ENCODE measurements at regions not wholly inside any gene's neighbourhood (a gene's known extent, or its start where the extent isn't known, plus 50 kb on each side); places are given as distances from the start of the nearest gene placed in this dataset.

DNA sequence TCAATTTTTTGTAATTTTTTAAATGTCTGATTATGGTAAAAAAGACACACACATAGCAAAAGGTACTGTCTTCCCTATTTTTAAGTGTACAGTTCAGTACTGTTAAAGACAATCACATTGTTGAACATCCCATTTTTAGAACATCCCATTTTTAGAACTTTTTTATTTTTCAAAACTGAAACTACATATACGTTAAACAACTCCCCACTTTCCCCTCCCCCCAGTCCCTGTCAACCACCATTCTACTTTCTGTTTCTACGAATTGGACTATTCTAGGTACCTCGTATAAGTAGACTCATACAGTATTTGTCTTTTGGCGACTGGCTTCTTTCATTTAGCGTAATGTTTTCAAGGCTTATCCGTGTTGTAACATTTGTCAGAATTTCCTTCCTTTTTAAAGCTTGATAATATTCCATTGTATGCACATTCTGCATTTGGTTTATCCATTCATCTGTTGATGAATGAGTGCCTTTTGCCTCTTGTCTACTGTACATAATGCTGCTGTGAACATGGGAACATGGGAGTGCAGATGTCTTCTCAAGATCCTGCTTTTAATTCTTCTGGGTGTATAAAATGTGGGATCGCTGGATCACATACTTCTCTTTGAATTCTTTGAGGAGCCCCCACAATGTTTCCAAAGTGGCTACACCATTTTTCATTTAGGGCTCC is 154.0 kb downstream of the PIK3R1 start:
- no peak for DNase-seq (ENCODE audit: low read depth)
- FAIRE-seq = no peak
- no peaks in the 10 kb centered on the region for H3K27me3 ChIP-seq (ENCODE audit: control insufficient read depth, insufficient read depth, low read length)
- TF ChIP-seq, protein P1, sequence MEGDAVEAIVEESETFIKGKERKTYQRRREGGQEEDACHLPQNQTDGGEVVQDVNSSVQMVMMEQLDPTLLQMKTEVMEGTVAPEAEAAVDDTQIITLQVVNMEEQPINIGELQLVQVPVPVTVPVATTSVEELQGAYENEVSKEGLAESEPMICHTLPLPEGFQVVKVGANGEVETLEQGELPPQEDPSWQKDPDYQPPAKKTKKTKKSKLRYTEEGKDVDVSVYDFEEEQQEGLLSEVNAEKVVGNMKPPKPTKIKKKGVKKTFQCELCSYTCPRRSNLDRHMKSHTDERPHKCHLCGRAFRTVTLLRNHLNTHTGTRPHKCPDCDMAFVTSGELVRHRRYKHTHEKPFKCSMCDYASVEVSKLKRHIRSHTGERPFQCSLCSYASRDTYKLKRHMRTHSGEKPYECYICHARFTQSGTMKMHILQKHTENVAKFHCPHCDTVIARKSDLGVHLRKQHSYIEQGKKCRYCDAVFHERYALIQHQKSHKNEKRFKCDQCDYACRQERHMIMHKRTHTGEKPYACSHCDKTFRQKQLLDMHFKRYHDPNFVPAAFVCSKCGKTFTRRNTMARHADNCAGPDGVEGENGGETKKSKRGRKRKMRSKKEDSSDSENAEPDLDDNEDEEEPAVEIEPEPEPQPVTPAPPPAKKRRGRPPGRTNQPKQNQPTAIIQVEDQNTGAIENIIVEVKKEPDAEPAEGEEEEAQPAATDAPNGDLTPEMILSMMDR (IDR thresholded peaks at IDR 0.05; ENCODE audit: insufficient read depth, low read length, severe bottlenecking) = no peak
- H3K36me3 ChIP-seq (ENCODE audit: control insufficient read depth, insufficient read depth, low read length) = no peaks in the 10 kb centered on the region
- no peak overlapping the region for H3K4me3 ChIP-seq (ENCODE audit: low read depth, low read length)

DNA sequence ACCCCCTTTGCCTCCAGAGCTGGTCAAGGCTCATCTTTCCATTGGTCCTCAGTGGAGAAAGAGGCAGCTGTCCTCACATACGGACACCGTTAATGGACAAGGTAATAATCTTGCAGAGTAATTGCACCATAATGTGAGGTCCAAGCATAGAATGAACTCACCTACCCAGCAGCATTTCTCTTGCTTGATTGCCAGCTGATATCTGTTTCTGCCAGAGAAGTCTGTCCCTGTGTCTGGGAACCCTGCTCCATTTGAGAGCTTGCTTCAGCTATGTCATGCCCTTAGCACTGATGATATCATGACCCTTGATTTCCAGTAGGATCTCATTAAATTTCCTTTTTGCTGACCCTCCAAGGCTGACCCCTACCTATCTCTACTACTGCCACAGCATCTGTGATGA is 154.6 kb downstream of the PIK3R1 start:
- Histone ChIP-seq H3K4me3 (ENCODE audit: low read depth, low read length) (no peak overlapping the region), H3K36me3 (ENCODE audit: control insufficient read depth, insufficient read depth, low read length) (no peaks in the 10 kb centered on the region), H3K27me3 (ENCODE audit: control insufficient read depth, insufficient read depth, low read length) (no peaks in the 10 kb centered on the region)
- TF ChIP-seq, protein P1 (IDR thresholded peaks at IDR 0.05; ENCODE audit: insufficient read depth, low read length, severe bottlenecking) = no peak
- no peak for FAIRE-seq
- DNase-seq (ENCODE audit: low read depth) = no peak

DNA sequence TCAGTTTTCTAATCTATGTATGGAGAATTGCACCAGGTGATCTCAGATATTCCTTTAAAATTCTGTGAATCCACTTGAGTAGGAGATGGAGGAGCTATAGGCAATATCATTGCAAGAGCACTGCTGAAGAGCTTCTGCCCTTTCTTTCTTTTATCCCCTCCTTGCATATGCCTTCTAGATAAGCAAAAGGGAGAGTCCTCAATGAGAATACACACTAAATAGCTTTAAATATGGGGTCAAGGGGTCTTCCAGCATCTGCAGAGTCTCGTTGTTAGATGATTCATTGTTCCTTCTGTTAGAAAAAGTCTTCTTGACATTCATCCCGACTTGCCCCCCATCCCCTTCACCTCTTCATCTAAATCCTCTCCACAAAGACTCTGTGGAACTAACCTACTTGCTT is 156.1 kb downstream of the PIK3R1 start:
- TF ChIP-seq, protein P1 (IDR thresholded peaks at IDR 0.05; ENCODE audit: insufficient read depth, low read length, severe bottlenecking) = no peak
- no peak for DNase-seq (ENCODE audit: low read depth)
- Histone ChIP-seq H3K4me3 (ENCODE audit: low read depth, low read length) (no peak overlapping the region), H3K27me3 (ENCODE audit: control insufficient read depth, insufficient read depth, low read length) (no peaks in the 10 kb centered on the region), H3K36me3 (ENCODE audit: control insufficient read depth, insufficient read depth, low read length) (no peaks in the 10 kb centered on the region)
- FAIRE-seq = no peak

- DNase-seq (ENCODE audit: low read depth) (no peak), FAIRE-seq (no peak)
- TF ChIP-seq, protein P1 (IDR thresholded peaks at IDR 0.05; ENCODE audit: insufficient read depth, low read length, severe bottlenecking) = no peak
- Histone ChIP-seq H3K27me3 (ENCODE audit: control insufficient read depth, insufficient read depth, low read length) (no peaks in the 10 kb centered on the region), H3K4me3 (ENCODE audit: low read depth, low read length) (no peak overlapping the region), H3K36me3 (ENCODE audit: control insufficient read depth, insufficient read depth, low read length) (no peaks in the 10 kb centered on the region)
Measured at GRCh38 chr5:68372161-68372560, 156.6 kb downstream of the PIK3R1 start.

- FAIRE-seq (no peak), DNase-seq (ENCODE audit: low read depth) (no peak)
- Histone ChIP-seq H3K36me3 (ENCODE audit: control insufficient read depth, insufficient read depth, low read length) (no peaks in the 10 kb centered on the region), H3K4me3 (ENCODE audit: low read depth, low read length) (no peak overlapping the region), H3K27me3 (ENCODE audit: control insufficient read depth, insufficient read depth, low read length) (no peaks in the 10 kb centered on the region)
- TF ChIP-seq, protein P1 (IDR thresholded peaks at IDR 0.05; ENCODE audit: insufficient read depth, low read length, severe bottlenecking) = no peak
Measured at GRCh38 chr5:68373050-68373449, 157.5 kb downstream of the PIK3R1 start.

Measured in bronchial epithelial cell (primary cell).